OCI-LY3 (cell line): ENCODE measurements at regions not wholly inside any gene's neighbourhood (a gene's known extent, or its start where the extent isn't known, plus 50 kb on each side); places are given as distances from the start of the nearest gene placed in this dataset.

Source experiments
- H2AFZ ChIP-seq: fragments of 200-600, 300-600 bp; shearing (Covaris generic); 2 replicates; pipeline ENCODE4 v1.6.0; 2014; ENCODE audit warnings: antibody characterized with exemption, low read depth, low read length
- H3K27ac ChIP-seq: fragments of 200-600, 300-600 bp; sonication (generic); 2 replicates; pipeline ENCODE4 v1.5.1; 2014; ENCODE audit warnings: mild to moderate bottlenecking, low read length, moderate library complexity, mixed read lengths
- H3K27me3 ChIP-seq: fragments of 200-600, 300-600 bp; sonication (generic); 2 replicates; pipeline ENCODE4 v1.6.1; 2014; ENCODE audit warnings: low read depth, low read length, mixed read lengths
- H3K36me3 ChIP-seq: fragments of 200-600, 300-600 bp; sonication (generic); replicated peaks from 2 replicates; pipeline ENCODE3; 2014; ENCODE audit warnings: low read depth, low read length, mixed read lengths
- H3K4me1 ChIP-seq: fragments of 300-600, 200-600 bp; sonication (generic); 2 replicates; pipeline ENCODE4 v1.6.1; 2014; ENCODE audit warnings: low read length, mixed read lengths
- H3K4me2 ChIP-seq: fragments of 200-600, 300-600 bp; sonication (generic); 2 replicates; pipeline ENCODE4 v1.6.1; 2014; ENCODE audit warnings: low read length, mixed read lengths
- H3K4me3 ChIP-seq: fragments of 300-600, 200-600 bp; sonication (generic); 2 replicates; pipeline ENCODE4 v1.5.1; 2014; ENCODE audit warnings: antibody characterized with exemption, mild to moderate bottlenecking, low read length, moderate library complexity
- H3K79me2 ChIP-seq: fragments of 300-600, 200-600 bp; shearing (Covaris generic); 2 replicates; pipeline ENCODE4 v1.6.1; 2014; ENCODE audit warnings: mild to moderate bottlenecking, low read length, mixed read lengths
- H3K9ac ChIP-seq: fragments of 300-600, 200-600 bp; shearing (Covaris generic); 2 replicates; pipeline ENCODE4 v1.6.0; 2014; ENCODE audit warnings: mild to moderate bottlenecking, low read length, moderate library complexity
- H3K9me3 ChIP-seq: fragments of 200-600, 300-600 bp; shearing (Covaris generic); 2 replicates; pipeline ENCODE4 v1.6.1; 2014; ENCODE audit warnings: low read length, mixed read lengths; ENCODE audit not compliant: insufficient read depth
- H4K20me1 ChIP-seq: fragments of 200-600, 300-600 bp; sonication (generic); 2 replicates; pipeline ENCODE4 v1.6.1; 2016; ENCODE audit warnings: low read length, mixed read lengths; ENCODE audit not compliant: insufficient read depth
- EZH2phosphoT487 ChIP-seq: fragments of 200-600 bp; shearing (Covaris generic); IDR thresholded peaks from 2 replicates; pipeline ENCODE4 v1.6.1; 2018; ENCODE audit warnings: antibody characterized with exemption, mixed run types, low read depth
- TF ChIP-seq, protein P1 (sequence below): fragments of 200-600, 300-600 bp; sonication (generic); IDR thresholded peaks from 2 replicates; pipeline ENCODE4 v1.5.1; 2014; ENCODE audit warnings: antibody characterized with exemption, low read length, low read depth

DNA sequence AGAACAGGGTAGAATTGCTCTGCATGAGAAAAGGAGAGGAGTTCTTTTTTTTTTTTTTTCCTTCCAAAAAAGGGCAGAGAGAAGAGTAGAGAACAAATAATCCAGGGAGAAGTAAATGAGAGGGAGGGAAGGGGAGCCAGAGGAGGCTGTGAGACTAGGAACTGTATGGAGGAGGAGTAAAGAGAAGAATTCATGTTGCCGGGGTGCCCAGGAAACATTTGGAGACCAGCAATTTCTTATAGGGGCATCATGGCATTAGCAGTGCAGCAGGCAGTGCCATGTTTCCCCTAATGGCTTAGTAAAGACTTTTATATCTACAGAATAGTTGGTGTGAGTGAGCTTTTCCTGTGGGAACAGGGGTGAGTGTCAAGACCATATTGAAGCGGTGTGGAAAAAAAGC is 86.4 kb upstream of the SESTD1 start:
- H4K20me1 ChIP-seq, result no peaks in the 10 kb centered on the region
- peaks cover 8% of the 10 kb centered on the region; the same call in 1 of the 2 replicates for H3K4me1 ChIP-seq
- no peaks in the 10 kb centered on the region for H3K36me3 ChIP-seq
- H3K9me3 ChIP-seq, result no peaks in the 10 kb centered on the region
- H3K79me2 ChIP-seq, result no peaks in the 10 kb centered on the region
- no peak overlapping the region for H3K9ac ChIP-seq
- TF ChIP-seq EZH2phosphoT487, result no peak
- TF ChIP-seq, protein P1, sequence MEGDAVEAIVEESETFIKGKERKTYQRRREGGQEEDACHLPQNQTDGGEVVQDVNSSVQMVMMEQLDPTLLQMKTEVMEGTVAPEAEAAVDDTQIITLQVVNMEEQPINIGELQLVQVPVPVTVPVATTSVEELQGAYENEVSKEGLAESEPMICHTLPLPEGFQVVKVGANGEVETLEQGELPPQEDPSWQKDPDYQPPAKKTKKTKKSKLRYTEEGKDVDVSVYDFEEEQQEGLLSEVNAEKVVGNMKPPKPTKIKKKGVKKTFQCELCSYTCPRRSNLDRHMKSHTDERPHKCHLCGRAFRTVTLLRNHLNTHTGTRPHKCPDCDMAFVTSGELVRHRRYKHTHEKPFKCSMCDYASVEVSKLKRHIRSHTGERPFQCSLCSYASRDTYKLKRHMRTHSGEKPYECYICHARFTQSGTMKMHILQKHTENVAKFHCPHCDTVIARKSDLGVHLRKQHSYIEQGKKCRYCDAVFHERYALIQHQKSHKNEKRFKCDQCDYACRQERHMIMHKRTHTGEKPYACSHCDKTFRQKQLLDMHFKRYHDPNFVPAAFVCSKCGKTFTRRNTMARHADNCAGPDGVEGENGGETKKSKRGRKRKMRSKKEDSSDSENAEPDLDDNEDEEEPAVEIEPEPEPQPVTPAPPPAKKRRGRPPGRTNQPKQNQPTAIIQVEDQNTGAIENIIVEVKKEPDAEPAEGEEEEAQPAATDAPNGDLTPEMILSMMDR, result no peak
- no peak overlapping the region for H3K4me3 ChIP-seq
- no peak overlapping the region for H3K4me2 ChIP-seq
- H2AFZ ChIP-seq, result no peak overlapping the region
- H3K27ac ChIP-seq, result no peak overlapping the region
- no peaks in the 10 kb centered on the region for H3K27me3 ChIP-seq

DNA sequence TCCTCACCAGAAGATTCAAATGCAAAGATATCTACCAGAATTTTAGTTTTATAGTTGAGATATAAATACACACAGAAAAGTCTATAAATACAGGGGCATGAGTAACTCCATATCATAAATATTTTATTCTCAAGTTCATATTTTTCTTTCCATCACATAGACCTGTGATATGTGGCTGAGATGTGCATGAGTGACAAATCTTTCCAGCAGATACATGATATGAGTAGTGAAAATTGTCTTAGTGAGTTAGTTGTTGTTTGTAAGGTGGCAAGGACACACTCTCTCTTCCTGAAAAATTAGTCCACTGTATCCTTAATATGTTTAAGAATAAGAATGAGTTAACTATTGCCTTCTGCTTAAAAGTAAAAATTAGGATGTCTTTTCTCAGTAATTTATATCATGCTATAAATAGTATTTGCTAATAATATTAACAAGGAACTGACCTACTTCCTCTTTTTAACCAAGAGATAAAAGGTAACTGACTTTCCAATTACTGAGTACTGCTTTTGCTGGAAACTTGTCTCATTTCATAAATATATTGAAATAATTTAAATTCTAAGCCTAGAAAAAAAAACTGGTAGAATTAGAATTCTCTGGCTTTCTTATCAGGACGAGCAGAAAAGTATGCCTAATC is 85.2 kb upstream of the SESTD1 start:
- Histone ChIP-seq H3K27ac (no peak overlapping the region), H3K79me2 (no peaks in the 10 kb centered on the region), H3K4me3 (no peak overlapping the region), H2AFZ (no peak overlapping the region), H3K27me3 (no peaks in the 10 kb centered on the region), H4K20me1 (no peaks in the 10 kb centered on the region), H3K36me3 (no peaks in the 10 kb centered on the region), H3K9me3 (no peaks in the 10 kb centered on the region), H3K4me1 (peaks cover 8% of the 10 kb centered on the region; the same call in 1 of the 2 replicates), H3K4me2 (no peak overlapping the region), H3K9ac (no peak overlapping the region)
- no peak for TF ChIP-seq EZH2phosphoT487
- TF ChIP-seq, protein P1, result no peak

DNA sequence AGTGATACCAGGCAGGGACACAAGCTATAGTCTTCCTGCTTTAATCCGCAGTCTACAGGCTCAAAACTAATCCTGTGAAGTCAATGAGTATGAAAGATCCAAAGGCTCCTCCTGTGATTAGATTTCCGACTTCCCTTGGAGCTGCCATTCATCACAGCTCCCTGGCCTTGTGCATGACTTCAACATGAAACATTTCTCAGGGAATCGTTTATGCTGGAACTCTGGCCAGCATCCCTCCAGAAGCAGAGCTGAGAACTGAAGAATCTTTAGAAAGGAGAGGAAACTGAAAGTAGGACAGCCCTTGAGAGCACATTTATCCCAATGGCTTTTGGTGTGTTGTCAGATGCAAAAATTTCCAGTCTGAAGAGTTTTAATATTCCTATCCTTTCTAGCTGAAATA is 84.3 kb upstream of the SESTD1 start:
- Histone ChIP-seq H4K20me1 (no peaks in the 10 kb centered on the region), H3K4me1 (peaks cover 8% of the 10 kb centered on the region; the same call in 1 of the 2 replicates), H3K4me3 (no peak overlapping the region), H3K4me2 (no peak overlapping the region), H3K9ac (no peak overlapping the region), H3K27me3 (no peaks in the 10 kb centered on the region), H3K79me2 (no peaks in the 10 kb centered on the region), H2AFZ (no peak overlapping the region), H3K9me3 (no peaks in the 10 kb centered on the region), H3K27ac (no peak overlapping the region), H3K36me3 (no peaks in the 10 kb centered on the region)
- no peak for TF ChIP-seq EZH2phosphoT487
- TF ChIP-seq, protein P1, result no peak

DNA sequence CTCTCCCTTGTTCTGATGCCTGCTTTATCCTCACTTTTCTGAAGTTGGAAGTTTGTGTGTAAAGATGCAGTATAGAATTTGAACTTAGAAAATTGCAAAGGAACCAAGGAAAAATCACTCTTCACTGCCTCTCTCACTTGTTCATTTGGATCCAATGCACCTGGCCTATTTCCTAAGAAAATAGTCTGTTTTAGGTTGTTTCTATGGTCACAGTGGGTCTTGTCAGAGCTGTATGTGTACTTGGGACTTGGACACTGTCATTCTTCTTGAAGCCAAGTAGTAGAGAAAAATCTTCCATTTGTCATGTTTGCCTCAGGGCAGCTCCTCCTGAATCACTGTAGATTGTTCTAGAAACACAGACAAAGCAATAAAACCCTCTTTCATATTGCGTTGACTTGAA is 80.3 kb upstream of the SESTD1 start:
- H3K4me2 ChIP-seq, result no peak overlapping the region
- H3K27me3 ChIP-seq, result no peaks in the 10 kb centered on the region
- H2AFZ ChIP-seq, result no peak overlapping the region
- H3K4me1 ChIP-seq, result peaks cover 5% of the 10 kb centered on the region; the same call in 1 of the 2 replicates
- H3K36me3 ChIP-seq, result no peaks in the 10 kb centered on the region
- H3K79me2 ChIP-seq, result no peaks in the 10 kb centered on the region
- H3K9ac ChIP-seq, result no peak overlapping the region
- no peaks in the 10 kb centered on the region for H4K20me1 ChIP-seq
- no peaks in the 10 kb centered on the region for H3K9me3 ChIP-seq
- no peak for TF ChIP-seq EZH2phosphoT487
- TF ChIP-seq, protein P1, result no peak
- H3K4me3 ChIP-seq, result no peak overlapping the region
- no peak overlapping the region for H3K27ac ChIP-seq
